ENCODE measurements at regions not wholly inside any gene's neighbourhood (a gene's known extent, or its start where the extent isn't known, plus 50 kb on each side); places are given as distances from the start of the nearest gene placed in this dataset.
"Not testable (repeated sequence)": the region's sequence is repeated elsewhere in the genome, so short reads cannot be mapped to it uniquely, and the experiment has no call there.

- no peaks in the 10 kb centered on the region for H3K9me3 ChIP-seq
- no peaks in the 10 kb centered on the region for H3K36me3 ChIP-seq
- TF ChIP-seq POLR2AphosphoS5 (IDR thresholded peaks at IDR 0.05): no peak
- DNase-seq: no peak
- peaks cover 0 to 7% (median 0%) of the 10 kb centered on the region in 4 donors for H3K4me1 ChIP-seq
- H3K27me3 ChIP-seq: no peaks in the 10 kb centered on the region
- no peak overlapping the region for H3K4me3 ChIP-seq
- 69 to 93% methylated on average over 2 of the region's 2 CpGs for WGBS, 2 donors
- intact Hi-C loops (cut with DNase I): no loop called here
- H3K27ac ChIP-seq: no peak overlapping the region
Observed at GRCh38 chr6:137676888-137677287, 182.7 kb upstream of the OLIG3 start.

GRCh38 chr6:137677709-137678108 is 183.5 kb upstream of the OLIG3 start:
- Histone ChIP-seq H3K36me3 (no peaks in the 10 kb centered on the region), H3K9me3 (no peaks in the 10 kb centered on the region), H3K4me3 (no peak overlapping the region), H3K27ac (no peak overlapping the region), H3K4me1 (peaks cover 0 to 7% (median 0%) of the 10 kb centered on the region in 4 donors), H3K27me3 (no peaks in the 10 kb centered on the region)
- intact Hi-C loops (cut with DNase I): no loop called here
- TF ChIP-seq CTCF (IDR thresholded peaks at IDR 0.05) (no peak), POLR2AphosphoS5 (IDR thresholded peaks at IDR 0.05) (no peak), POLR2A (IDR thresholded peaks at IDR 0.05) (no peak), EP300 (IDR thresholded peaks at IDR 0.05) (no peak)
- DNase-seq: peak; percentile 73
- 78 to 86% methylated on average over 5 of the region's 5 CpGs for WGBS, 2 donors

GRCh38 chr6:137678451-137678850 is 184.3 kb upstream of the OLIG3 start:
- Histone ChIP-seq H3K36me3 (no peaks in the 10 kb centered on the region), H3K4me1 (peaks cover 0 to 7% (median 0%) of the 10 kb centered on the region in 4 donors), H3K27me3 (no peaks in the 10 kb centered on the region), H3K4me3 (no peak overlapping the region), H3K27ac (no peak overlapping the region), H3K9me3 (no peaks in the 10 kb centered on the region)
- no peak for TF ChIP-seq EP300 (IDR thresholded peaks at IDR 0.05)
- no peak for TF ChIP-seq CTCF (IDR thresholded peaks at IDR 0.05)
- TF ChIP-seq POLR2A (IDR thresholded peaks at IDR 0.05): no peak
- no peak for TF ChIP-seq POLR2AphosphoS5 (IDR thresholded peaks at IDR 0.05)
- DNase-seq: no peak
- intact Hi-C loops (cut with DNase I): no loop called here
- 69 to 76% methylated on average over 2 of the region's 2 CpGs for WGBS, 2 donors

GRCh38 chr6:137680705-137681346 is 186.2 kb upstream of the TNFAIP3 start:
- 61 to 83% methylated on average over 4 of the region's 4 CpGs for WGBS, 2 donors
- H3K27me3 ChIP-seq: no peaks in the 10 kb centered on the region
- TF ChIP-seq POLR2AphosphoS5 (IDR thresholded peaks at IDR 0.05): peak in 1 of 4 donors; percentile 61
- TF ChIP-seq CTCF (IDR thresholded peaks at IDR 0.05): no peak
- H3K9me3 ChIP-seq: no peaks in the 10 kb centered on the region
- no peak for DNase-seq
- intact Hi-C loops (cut with DNase I): no loop called here
- H3K4me1 ChIP-seq: peaks cover 0 to 7% (median 0%) of the 10 kb centered on the region in 4 donors
- H3K27ac ChIP-seq: no peak overlapping the region
- no peak overlapping the region for H3K4me3 ChIP-seq
- no peaks in the 10 kb centered on the region for H3K36me3 ChIP-seq

GRCh38 chr6:137681445-137682009 is 185.5 kb upstream of the TNFAIP3 start:
- Histone ChIP-seq H3K27me3 (no peaks in the 10 kb centered on the region), H3K36me3 (no peaks in the 10 kb centered on the region), H3K27ac (no peak overlapping the region), H3K9me3 (no peaks in the 10 kb centered on the region), H3K4me1 (peaks cover 0 to 7% (median 0%) of the 10 kb centered on the region in 4 donors), H3K4me3 (no peak overlapping the region)
- TF ChIP-seq EP300 (IDR thresholded peaks at IDR 0.05) (no peak), POLR2A (IDR thresholded peaks at IDR 0.05) (no peak), POLR2AphosphoS5 (IDR thresholded peaks at IDR 0.05) (no peak), CTCF (IDR thresholded peaks at IDR 0.05) (no peak)
- 88 to 94% methylated on average over 4 of the region's 4 CpGs for WGBS, 2 donors
- intact Hi-C loops (cut with DNase I): no loop called here
- DNase-seq: no peak

- H3K9me3 ChIP-seq; H3K4me1 ChIP-seq; DNase-seq; H3K27me3 ChIP-seq; H3K36me3 ChIP-seq; intact Hi-C loops (cut with DNase I); H3K4me3 ChIP-seq; H3K27ac ChIP-seq: not testable (repeated sequence)
- WGBS, 2 donors: 94 to 96% methylated on average over 5 of the region's 5 CpGs
Observed at GRCh38 chr6:137682658-137683057, 184.4 kb upstream of the TNFAIP3 start.
